GM19025 (cell line): ENCODE measurements at regions not wholly inside any gene's neighbourhood (a gene's known extent, or its start where the extent isn't known, plus 50 kb on each side); places are given as distances from the start of the nearest gene placed in this dataset.

Experiments
- ATAC-seq: cut with Tn5 transposase; IDR thresholded peaks from one replicate; pipeline ENCODE4 v1.9.1; 2021; ENCODE audit warnings: mild to moderate bottlenecking, low read depth, moderate library complexity; ENCODE audit not compliant: unreplicated experiment

- no peak for ATAC-seq
Measured at GRCh38 chr2:21468624-21469023, 344.9 kb downstream of the TDRD15 start.

- ATAC-seq = no peak
Measured at GRCh38 chr2:21469158-21469557, 345.4 kb downstream of the TDRD15 start.

GRCh38 chr2:21469564-21469963 is 345.8 kb downstream of the TDRD15 start:
- no peak for ATAC-seq

- ATAC-seq = no peak
Measured at GRCh38 chr2:21480162-21480561, 356.4 kb downstream of the TDRD15 start.

GRCh38 chr2:21484643-21485042 is 360.9 kb downstream of the TDRD15 start:
- no peak for ATAC-seq

- no peak for ATAC-seq
Measured at GRCh38 chr2:21486445-21486844, 362.7 kb downstream of the TDRD15 start.

GRCh38 chr2:21489080-21489479 is 365.3 kb downstream of the TDRD15 start:
- no peak for ATAC-seq

- ATAC-seq = no peak
Measured at GRCh38 chr2:21498016-21498415, 374.2 kb downstream of the TDRD15 start.

GRCh38 chr2:21500401-21500945 is 376.7 kb downstream of the TDRD15 start:
- no peak for ATAC-seq

GRCh38 chr2:21501376-21502027 is 377.7 kb downstream of the TDRD15 start:
- ATAC-seq = no peak

- no peak for ATAC-seq
Measured at GRCh38 chr2:21515903-21516302, 392.1 kb downstream of the TDRD15 start.

- no peak for ATAC-seq
Measured at GRCh38 chr2:21519412-21519811, 395.6 kb downstream of the TDRD15 start.

- no peak for ATAC-seq
Measured at GRCh38 chr2:21519821-21520220, 396.1 kb downstream of the TDRD15 start.

- ATAC-seq = no peak
Measured at GRCh38 chr2:21535826-21536225, 412.1 kb downstream of the TDRD15 start.

- ATAC-seq = no peak
Measured at GRCh38 chr2:21539685-21540084, 415.9 kb downstream of the TDRD15 start.

- ATAC-seq = no peak
Measured at GRCh38 chr2:21543630-21544029, 419.9 kb downstream of the TDRD15 start.

- no peak for ATAC-seq
Measured at GRCh38 chr2:21544392-21544791, 420.6 kb downstream of the TDRD15 start.

- ATAC-seq = no peak
Measured at GRCh38 chr2:21552981-21553380, 429.2 kb downstream of the TDRD15 start.

- no peak for ATAC-seq
Measured at GRCh38 chr2:21559351-21559750, 435.6 kb downstream of the TDRD15 start.

- ATAC-seq = no peak
Measured at GRCh38 chr2:21561965-21562364, 438.2 kb downstream of the TDRD15 start.

GRCh38 chr2:21567395-21567794 is 443.6 kb downstream of the TDRD15 start:
- ATAC-seq = no peak

- no peak for ATAC-seq
Measured at GRCh38 chr2:21571686-21572085, 447.9 kb downstream of the TDRD15 start.

GRCh38 chr2:21580391-21580790 is 456.6 kb downstream of the TDRD15 start:
- ATAC-seq = no peak
